ENCODE measurements at regions not wholly inside any gene's neighbourhood (a gene's known extent, or its start where the extent isn't known, plus 50 kb on each side); places are given as distances from the start of the nearest gene placed in this dataset.

GRCh38 chr4:66182636-66183035 lies 512.3 kb upstream of the EPHA5 start:
- TF ChIP-seq EZH2 (IDR thresholded peaks at IDR 0.05; ENCODE audit: insufficient read depth, poor library complexity, severe bottlenecking) (no peak), EZH2phosphoT487 (IDR thresholded peaks at IDR 0.05; ENCODE audit: insufficient read depth, low read depth) (no peak)

Data from GM23248 (cell line).